ENCODE measurements at regions not wholly inside any gene's neighbourhood (a gene's known extent, or its start where the extent isn't known, plus 50 kb on each side); places are given as distances from the start of the nearest gene placed in this dataset.

- FAIRE-seq (no peak), DNase-seq (ENCODE audit: low spot score) (no peak)
Observed at GRCh38 chr1:54497338-54497737, 50.7 kb upstream of the ACOT11 start.

- FAIRE-seq (no peak), DNase-seq (ENCODE audit: low spot score) (no peak)
Observed at GRCh38 chr1:54495954-54496353, 52.1 kb upstream of the ACOT11 start.

DNA sequence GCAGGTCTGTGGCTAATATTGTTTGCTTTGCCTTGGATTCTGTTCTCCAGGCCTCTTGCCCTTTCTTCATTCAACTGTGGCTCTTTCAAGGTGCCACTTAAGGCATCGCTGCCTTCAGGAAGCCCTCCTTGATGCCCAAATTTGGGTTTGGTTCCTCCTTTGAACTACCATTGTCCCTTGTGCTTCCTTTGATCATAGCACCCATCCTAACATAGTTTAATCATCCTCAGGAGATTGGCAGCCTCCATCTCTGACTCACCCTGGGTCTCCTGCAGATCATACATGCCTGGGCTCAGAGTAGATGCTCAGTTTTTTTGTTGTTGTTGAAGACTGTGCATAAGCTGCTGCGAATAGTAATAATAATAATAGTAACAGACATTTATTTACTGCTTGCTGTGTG, 54.4 kb upstream of the ACOT11 start:
- DNase-seq (ENCODE audit: low spot score) (peak; percentile 39), FAIRE-seq (no peak)

DNA sequence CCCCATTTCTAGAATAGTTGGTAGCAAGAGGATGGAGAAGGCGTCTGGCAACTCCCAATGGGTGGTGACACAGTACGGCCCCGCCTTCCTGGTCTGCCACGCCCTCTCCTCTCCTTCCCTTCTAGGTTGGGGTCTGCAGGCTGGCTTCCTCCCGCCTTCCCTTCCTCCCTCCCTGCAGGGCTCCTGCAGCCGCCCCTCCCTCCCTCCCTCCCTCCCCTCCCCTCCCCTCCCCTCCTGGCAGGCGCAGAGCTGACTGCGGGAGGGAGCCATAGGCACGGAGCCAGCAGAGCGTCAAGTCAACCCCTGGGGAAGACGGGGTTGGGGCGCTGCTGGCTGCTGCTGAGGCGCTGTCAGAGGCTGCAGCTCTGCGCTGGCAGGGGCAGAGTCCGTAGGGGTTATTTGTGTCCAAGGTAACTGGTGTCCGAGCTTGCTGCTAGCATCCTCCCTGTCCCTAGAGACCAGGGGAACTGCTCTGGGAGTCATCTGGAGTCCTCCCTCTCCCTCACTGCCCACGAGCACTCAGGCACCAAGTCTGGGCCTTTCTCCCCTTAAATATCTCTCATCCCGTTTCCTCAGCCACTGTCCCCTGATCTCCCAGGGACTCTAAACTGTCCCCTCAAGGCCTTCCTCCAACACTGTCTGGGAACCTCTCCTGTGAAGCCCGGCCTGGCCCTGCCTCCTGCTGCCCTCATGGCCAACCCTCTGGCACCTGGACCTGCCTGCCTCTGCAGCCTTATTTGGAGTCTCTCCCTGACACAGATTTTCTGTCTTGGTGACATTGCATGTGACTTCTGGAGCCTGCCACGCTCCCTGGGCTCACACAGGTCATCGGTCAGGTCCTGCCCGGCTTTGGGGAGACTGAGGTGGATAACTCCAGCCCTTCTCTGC, 57.4 kb upstream of the ACOT11 start:
- FAIRE-seq (no peak), DNase-seq (ENCODE audit: low spot score) (no peak)

DNA sequence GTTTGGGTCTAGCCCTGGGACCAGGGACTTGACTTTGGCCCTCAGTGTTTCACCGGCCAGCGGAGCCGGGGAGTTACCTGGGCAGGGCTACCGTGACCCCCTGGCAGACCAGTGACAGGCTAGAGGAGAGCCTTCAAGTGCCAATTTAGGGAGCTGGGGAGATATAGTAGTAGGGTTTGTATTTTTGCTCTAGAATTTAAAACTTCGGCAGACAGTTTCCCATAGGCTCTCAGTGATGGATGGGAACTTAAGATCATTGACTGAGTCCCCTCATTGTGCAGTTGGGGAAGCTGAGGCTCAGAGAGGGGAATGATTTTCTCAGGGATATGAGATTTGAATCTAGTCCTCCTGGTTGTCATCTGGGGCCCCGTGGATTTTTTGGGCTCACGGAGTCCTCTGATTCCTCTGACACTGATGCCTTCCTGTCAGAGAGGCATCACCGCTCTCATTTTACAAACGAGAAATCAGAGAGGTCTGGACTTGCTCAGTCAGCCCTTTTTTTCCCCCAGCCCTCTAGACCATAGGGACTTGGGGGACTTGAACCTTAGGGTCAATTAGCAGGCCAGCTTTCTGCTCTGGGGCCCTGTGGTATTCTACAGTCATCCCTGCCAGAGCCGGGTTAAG, 58.3 kb upstream of the ACOT11 start:
- no peak for FAIRE-seq
- no peak for DNase-seq (ENCODE audit: low spot score)

DNA sequence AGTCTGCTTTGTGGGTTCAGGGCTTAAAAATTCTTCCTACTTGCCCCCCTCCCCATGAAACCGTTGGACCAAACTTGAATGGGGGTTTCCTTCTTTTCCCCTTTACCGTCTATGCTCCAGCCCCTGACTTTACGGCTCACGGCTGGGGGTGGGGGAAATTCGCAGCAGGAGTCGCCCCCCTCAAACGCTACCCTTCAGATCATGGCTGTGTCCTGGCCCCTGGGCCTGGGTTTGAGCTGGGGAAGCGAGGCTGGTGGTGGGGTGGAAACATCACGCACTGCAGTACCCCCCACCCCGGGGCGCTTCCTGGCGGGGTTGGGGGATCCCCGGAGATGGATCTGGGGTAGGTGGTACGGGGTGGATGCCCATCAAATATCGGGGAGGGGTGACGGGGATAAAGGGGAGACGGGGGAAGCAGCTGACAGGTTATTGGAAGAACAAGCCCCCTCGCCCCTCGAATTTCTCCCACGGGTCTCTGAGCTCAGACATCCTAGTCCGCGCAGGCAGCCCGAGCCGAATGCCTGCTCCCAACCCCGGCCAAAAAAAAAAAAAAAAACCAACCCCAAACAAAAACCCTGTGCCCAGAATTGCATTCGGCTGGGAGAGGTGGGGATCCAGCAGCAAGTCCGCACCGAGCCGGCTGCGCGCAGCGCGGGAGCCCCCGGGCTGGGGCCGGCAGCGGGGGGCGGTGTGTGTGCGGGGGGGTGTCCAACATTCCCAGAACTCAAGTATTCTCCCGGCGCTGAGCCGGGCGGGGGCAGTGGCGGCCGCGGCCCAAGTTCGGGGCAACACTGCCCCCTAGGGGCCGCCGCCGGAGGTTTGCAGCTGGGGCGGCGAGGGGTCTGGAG, 59.0 kb upstream of the ACOT11 start:
- DNase-seq (ENCODE audit: low spot score), result peak; percentile 93
- peak; percentile 65 for FAIRE-seq

- FAIRE-seq (peak; percentile 61), DNase-seq (ENCODE audit: low spot score) (peak; percentile 95)
Observed at GRCh38 chr1:54488065-54488750, 59.8 kb upstream of the ACOT11 start.

DNA sequence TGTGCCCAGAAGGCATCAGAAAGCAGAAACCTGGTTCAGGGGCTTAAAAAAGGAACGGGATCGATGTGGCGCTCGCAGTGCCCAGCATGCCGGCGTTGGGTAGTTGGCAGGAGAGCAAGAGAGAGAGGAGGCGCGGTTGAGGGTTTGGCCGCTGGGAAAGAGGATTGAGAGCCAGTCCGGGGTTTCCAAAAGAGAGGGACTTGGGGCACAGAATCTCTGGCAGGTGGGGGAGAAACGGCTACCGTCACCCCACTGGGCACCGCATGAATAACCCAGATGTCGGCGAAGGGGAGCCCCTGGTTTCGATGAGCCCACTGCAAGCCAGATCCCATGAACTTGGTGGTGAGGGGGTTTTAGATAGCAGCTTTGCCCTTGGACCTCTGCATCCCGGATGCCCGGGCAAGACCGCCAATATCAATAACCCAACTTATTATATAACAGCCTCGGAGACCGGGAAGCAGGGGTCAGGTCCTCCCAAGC, 60.4 kb upstream of the ACOT11 start:
- no peak for FAIRE-seq

GRCh38 chr1:54486907-54487306, 61.1 kb upstream of the ACOT11 start:
- FAIRE-seq (no peak), DNase-seq (ENCODE audit: low spot score) (no peak)

More for the DNA sequence above, 60.4 kb upstream of the ACOT11 start:
- no peak for DNase-seq (ENCODE audit: low spot score)

- DNase-seq (ENCODE audit: low spot score) (no peak), FAIRE-seq (no peak)
Observed at GRCh38 chr1:54485416-54485815, 62.6 kb upstream of the ACOT11 start.

DNA sequence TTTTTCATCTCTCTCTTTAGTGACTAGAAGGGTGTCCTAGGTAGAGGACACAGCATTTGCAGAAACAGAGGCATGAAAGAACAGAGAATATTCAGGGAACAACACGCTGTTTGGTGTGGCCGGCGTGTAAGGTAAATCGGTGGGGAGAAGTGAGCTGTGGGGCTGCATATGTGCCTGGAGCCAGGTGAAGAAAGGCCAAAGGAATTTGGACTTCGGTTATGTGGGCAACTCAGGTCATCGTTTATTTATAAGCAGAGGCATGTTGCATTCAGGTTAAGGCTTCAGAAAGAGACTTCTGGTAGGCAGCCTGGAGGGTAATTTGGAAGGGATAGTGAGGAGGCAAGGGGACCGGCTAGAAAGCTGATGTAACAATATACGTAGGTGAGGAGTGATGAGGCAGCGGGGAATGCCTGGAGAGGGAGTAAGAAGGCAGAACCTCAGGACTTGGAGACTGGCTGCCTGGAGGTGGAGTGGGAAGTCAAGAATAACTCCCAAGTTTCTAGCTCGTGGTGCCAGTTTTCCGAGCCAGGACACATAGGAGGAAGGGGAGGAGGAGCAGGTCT, 64.1 kb upstream of the ACOT11 start:
- FAIRE-seq (no peak), DNase-seq (ENCODE audit: low spot score) (no peak)

DNA sequence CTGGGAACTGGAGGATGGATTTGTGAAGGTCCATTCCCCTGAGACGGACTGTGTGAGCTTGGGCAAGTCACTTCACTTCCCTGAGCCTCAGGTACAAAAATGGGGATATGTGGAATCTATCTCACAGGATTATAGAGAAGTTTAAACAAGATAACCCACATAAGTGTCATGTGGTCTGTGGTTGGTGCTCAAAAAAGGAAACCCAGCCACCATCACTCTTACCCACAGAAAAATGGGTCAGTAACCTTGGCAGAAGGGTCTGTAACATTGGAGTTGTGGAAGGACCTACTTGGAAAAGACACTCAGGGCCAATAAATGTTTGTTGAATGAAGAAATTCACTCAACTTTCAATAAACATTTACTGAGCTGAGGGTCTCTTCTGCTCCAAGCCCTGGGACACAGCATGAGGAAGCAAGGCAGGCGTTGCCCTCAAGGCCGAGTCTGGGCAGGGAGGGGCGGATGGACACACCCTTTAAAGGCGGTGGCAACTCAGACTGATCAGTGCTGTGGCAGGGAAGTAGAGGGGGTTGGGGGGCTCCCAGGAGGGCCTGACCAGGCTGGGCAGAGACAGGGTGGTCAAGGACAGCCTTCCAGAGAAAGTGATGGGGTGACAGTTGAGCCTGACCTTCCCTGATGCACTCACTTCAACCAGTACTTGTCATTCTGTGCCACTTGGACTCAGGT, 66.7 kb upstream of the ACOT11 start:
- DNase-seq (ENCODE audit: low spot score), result no peak
- FAIRE-seq, result no peak

DNA sequence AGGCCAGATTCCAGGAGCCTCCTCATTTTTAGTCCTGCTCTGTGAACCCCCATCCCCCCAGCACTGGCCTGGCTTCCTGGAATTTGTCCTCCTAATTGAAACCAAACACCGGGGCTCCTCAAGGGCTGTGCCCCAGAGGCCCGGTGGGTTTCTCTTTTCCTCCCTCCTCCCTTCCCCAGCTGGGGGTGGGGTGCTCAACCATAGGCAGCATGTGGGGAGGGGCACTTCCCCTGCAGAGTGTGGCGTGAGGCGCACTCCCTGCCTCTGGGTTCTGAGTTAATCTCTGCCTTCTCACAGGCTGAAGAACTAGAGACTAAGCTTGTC, 67.5 kb upstream of the ACOT11 start:
- FAIRE-seq (no peak), DNase-seq (ENCODE audit: low spot score) (no peak)

GRCh38 chr1:54479841-54480524, 68.0 kb upstream of the ACOT11 start:
- no peak for FAIRE-seq

DNA sequence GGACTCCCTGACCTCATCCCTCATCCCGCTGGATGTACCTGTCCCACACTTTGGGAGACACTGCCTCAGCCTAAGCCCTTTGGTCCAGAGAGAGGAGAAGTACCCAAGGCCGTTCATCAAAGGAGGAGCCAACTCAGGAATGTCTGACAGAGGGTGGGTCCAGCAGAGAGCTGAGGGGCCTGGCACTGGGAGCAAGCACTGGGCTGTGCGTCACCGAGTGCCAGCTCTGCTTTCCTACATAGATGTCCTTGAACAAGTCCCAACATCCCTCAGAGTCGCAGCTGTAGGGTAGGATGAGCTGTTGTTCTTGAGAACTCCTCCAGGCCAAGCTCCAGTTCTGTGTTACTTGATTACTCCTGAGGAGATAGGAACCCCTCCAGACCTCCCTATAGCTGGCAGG, 68.8 kb upstream of the ACOT11 start:
- DNase-seq (ENCODE audit: low spot score) (no peak), FAIRE-seq (no peak)

More at GRCh38 chr1:54479841-54480524, 68.0 kb upstream of the ACOT11 start:
- DNase-seq (ENCODE audit: low spot score), result no peak

- FAIRE-seq, result no peak
Observed at GRCh38 chr1:54477153-54477561, 70.9 kb upstream of the ACOT11 start.

GRCh38 chr1:54476530-54477109, 70.4 kb upstream of the SSBP3 start:
- FAIRE-seq (no peak), DNase-seq (ENCODE audit: low spot score) (no peak)

More at GRCh38 chr1:54477153-54477561, 70.9 kb upstream of the ACOT11 start:
- DNase-seq (ENCODE audit: low spot score), result no peak

DNA sequence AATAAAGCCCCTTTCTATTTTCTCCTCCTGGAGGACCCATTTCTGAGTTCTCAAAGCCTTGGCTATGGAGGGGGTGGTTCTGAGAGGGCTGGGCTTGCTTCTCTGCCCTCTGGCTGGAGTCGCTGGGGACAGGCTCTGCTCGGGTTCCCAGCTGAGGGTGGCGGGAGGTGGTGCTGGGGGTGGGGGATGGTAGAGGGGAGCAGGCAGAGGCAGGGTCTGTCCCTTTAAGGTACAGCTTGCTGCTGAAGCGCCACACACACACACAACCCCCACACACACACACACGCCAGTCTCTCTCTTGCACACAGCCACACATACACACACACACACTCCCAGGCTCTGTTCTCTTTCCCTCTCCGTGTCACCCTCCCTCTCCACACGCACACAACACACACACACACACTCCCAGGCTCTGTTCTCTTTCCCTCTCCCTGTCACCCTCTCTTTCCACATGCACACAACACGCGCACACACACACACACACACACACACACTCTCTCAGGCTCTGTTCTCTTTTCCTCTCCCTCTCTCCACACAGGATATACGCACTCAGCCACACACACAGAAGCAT, 69.8 kb upstream of the SSBP3 start:
- no peak for FAIRE-seq
- no peak for DNase-seq (ENCODE audit: low spot score)

- FAIRE-seq (no peak), DNase-seq (ENCODE audit: low spot score) (no peak)
Observed at GRCh38 chr1:54475357-54475881, 69.2 kb upstream of the SSBP3 start.

Measured in urothelium cell line (cell line).